Neural progenitor cell (in vitro differentiated cells): ENCODE measurements at regions not wholly inside any gene's neighbourhood (a gene's known extent, or its start where the extent isn't known, plus 50 kb on each side); places are given as distances from the start of the nearest gene placed in this dataset.

Experiments used
- EZH2 ChIP-seq: fragments of 200-600 bp; sonication (generic); IDR thresholded peaks from 2 replicates; pipeline ENCODE4 v1.6.1; 2017; ENCODE audit warnings: antibody characterized with exemption, mild to moderate bottlenecking, moderate library complexity
- TF ChIP-seq, protein P1 (sequence below): fragments of 200-600 bp; sonication (generic); IDR thresholded peaks from 2 replicates; pipeline ENCODE4 v1.5.1; 2017; ENCODE audit warnings: antibody characterized with exemption, mild to moderate bottlenecking

DNA sequence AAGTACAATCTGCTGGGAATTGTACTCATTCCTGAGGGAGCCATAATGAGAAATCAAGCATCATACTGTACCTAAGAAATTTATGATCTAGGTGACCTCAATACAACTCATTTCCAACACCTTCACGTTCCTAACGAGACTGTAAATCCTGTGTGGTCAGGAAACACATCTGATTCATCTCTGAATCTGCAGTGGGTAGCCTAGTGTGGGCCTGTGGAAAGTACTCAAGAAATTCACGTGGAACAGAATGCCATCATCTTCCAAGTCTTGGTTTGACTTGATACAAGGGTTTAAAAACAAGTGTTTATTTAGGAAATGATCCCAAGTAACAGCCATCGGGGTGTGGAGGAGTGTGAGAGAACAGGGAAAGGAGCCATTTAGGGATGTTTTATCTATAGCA, 568.9 kb downstream of the EDEM1 start:
- TF ChIP-seq, protein P1, sequence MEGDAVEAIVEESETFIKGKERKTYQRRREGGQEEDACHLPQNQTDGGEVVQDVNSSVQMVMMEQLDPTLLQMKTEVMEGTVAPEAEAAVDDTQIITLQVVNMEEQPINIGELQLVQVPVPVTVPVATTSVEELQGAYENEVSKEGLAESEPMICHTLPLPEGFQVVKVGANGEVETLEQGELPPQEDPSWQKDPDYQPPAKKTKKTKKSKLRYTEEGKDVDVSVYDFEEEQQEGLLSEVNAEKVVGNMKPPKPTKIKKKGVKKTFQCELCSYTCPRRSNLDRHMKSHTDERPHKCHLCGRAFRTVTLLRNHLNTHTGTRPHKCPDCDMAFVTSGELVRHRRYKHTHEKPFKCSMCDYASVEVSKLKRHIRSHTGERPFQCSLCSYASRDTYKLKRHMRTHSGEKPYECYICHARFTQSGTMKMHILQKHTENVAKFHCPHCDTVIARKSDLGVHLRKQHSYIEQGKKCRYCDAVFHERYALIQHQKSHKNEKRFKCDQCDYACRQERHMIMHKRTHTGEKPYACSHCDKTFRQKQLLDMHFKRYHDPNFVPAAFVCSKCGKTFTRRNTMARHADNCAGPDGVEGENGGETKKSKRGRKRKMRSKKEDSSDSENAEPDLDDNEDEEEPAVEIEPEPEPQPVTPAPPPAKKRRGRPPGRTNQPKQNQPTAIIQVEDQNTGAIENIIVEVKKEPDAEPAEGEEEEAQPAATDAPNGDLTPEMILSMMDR = no peak
- TF ChIP-seq EZH2 = no peak
